Lower lobe of right lung (tissue), 2 donors: ENCODE measurements at regions not wholly inside any gene's neighbourhood (a gene's known extent, or its start where the extent isn't known, plus 50 kb on each side); places are given as distances from the start of the nearest gene placed in this dataset.
A peak's percentile ranks its signal among the peaks of the same experiment; 100 is the strongest.

ENCODE experiments used
- ATAC-seq, 2 donors: fragments of 200-7000 bp; cut with Tn5 transposase; one replicate each; pipeline ENCODE4 v1.9.1; 2020 to 2022; ENCODE audit warnings: mild to moderate bottlenecking in 2 of 2, moderate library complexity in 2 of 2
- DNase-seq: peaks from one replicate; pipeline ENCODE4 v3.0.0-alpha.2; 2020
- H3K27ac ChIP-seq: fragments of 200-600 bp; one replicate; pipeline ENCODE4 v1.8.0; 2022
- H3K27me3 ChIP-seq: fragments of 200-600 bp; one replicate; pipeline ENCODE4 v1.8.0; 2022; ENCODE audit warnings: low read depth
- H3K36me3 ChIP-seq: fragments of 200-600 bp; one replicate; pipeline ENCODE4 v1.8.0; 2022; ENCODE audit warnings: mild to moderate bottlenecking
- H3K4me1 ChIP-seq: fragments of 200-600 bp; one replicate; pipeline ENCODE4 v1.8.0; 2022
- H3K4me3 ChIP-seq: fragments of 200-600 bp; one replicate; pipeline ENCODE4 v1.8.0; 2022; ENCODE audit warnings: mild to moderate bottlenecking
- H3K9me3 ChIP-seq: fragments of 200-600 bp; one replicate; pipeline ENCODE4 v1.8.0; 2022
- intact Hi-C: fragments of 100-400 bp; cut with DNase I; formaldehyde crosslinking; loops from one replicate; pipeline ENCODE4 v1.11.0; 2022
- TF ChIP-seq, protein P1 (sequence below): fragments of 200-600 bp; IDR thresholded peaks from one replicate; pipeline ENCODE4 v1.8.0; 2022; ENCODE audit warnings: antibody characterized with exemption, mild to moderate bottlenecking
- donor health status: DM: no; HTN: yes; CAD: no; lungs with severe emphysema.

DNA sequence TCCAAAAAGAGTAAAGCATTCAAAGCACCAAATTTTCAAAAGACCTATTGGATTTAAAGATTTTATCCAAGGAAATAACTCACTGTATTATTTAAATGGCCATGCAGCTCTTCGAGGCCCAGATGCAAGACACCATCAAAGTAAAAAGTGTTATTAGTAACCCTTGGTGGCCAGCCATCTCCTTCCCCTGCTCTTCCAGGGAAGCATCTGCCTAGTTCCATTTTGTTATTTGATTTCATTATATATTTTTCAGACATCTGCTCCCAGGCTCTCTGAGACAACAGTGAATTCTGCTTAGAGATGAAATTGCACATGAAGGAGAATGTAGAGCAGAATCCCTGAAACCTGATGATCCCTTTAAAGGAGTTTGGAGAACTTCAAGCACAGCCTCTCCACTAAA, 252.3 kb upstream of the TBX18 start:
- no peak overlapping the region for H3K4me3 ChIP-seq
- no peaks in the 10 kb centered on the region for H3K4me1 ChIP-seq
- H3K9me3 ChIP-seq: no peaks in the 10 kb centered on the region
- H3K27ac ChIP-seq: no peak overlapping the region
- no peaks in the 10 kb centered on the region for H3K27me3 ChIP-seq
- intact Hi-C loops: no loop called here
- ATAC-seq: no peak
- no peak for DNase-seq
- TF ChIP-seq, protein P1, sequence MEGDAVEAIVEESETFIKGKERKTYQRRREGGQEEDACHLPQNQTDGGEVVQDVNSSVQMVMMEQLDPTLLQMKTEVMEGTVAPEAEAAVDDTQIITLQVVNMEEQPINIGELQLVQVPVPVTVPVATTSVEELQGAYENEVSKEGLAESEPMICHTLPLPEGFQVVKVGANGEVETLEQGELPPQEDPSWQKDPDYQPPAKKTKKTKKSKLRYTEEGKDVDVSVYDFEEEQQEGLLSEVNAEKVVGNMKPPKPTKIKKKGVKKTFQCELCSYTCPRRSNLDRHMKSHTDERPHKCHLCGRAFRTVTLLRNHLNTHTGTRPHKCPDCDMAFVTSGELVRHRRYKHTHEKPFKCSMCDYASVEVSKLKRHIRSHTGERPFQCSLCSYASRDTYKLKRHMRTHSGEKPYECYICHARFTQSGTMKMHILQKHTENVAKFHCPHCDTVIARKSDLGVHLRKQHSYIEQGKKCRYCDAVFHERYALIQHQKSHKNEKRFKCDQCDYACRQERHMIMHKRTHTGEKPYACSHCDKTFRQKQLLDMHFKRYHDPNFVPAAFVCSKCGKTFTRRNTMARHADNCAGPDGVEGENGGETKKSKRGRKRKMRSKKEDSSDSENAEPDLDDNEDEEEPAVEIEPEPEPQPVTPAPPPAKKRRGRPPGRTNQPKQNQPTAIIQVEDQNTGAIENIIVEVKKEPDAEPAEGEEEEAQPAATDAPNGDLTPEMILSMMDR: no peak
- no peaks in the 10 kb centered on the region for H3K36me3 ChIP-seq

DNA sequence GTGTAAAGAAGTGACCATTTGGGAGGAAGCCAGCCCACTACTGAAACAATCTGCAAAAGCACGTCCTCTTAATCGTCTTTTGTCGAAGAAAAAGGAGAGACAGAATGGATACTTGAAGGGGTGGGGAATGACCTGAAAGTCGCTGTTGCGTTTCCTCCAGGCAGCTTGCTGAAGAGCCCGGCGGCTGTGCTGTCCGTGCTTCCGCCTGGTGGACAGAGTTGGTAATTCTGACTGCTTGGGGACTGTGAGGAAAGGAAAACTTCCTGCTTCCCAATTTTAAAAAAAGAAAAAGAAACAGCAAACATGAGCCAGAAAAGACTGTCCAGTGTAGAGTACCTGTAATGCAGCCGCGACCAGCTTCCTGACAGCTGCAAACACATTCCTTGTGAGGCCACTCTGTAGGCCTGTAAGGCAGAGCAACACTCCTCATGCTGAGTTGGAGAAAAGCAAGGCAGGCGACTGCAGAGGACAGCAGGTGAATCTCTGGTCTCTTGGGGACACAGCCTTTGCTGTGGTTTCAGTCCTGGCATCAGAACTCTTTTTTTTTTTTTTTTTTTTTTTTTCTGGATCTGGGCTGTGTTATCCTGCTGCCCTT, 251.1 kb upstream of the TBX18 start:
- Histone ChIP-seq H3K4me3 (no peak overlapping the region), H3K4me1 (no peaks in the 10 kb centered on the region), H3K27me3 (no peaks in the 10 kb centered on the region), H3K27ac (no peak overlapping the region), H3K9me3 (no peaks in the 10 kb centered on the region), H3K36me3 (no peaks in the 10 kb centered on the region)
- ATAC-seq: peak; percentile 75 to 82
- TF ChIP-seq, protein P1: peak; percentile 63
- intact Hi-C loops: no loop called here
- peak; percentile 60 for DNase-seq

DNA sequence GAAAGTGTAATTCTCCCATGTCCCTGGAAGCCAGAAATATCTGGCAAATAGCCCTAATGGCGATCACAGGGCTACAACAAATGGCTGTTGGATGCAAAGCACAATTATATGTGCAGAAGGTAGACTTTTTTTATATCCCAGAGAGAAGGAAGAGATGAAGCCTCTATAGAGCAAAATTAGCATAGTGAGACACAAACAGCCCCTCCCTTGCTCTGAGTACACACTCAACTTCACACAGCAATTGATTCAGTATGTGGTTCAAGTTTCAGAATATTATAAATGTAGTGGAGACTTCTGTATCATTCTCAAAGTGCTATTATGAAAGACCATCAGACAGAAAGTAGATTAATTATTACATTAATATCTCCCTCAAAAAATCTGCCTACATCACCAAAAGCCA, 246.5 kb upstream of the TBX18 start:
- TF ChIP-seq, protein P1: no peak
- intact Hi-C loops: no loop called here
- no peaks in the 10 kb centered on the region for H3K27me3 ChIP-seq
- H3K4me3 ChIP-seq: no peak overlapping the region
- H3K36me3 ChIP-seq: no peaks in the 10 kb centered on the region
- no peaks in the 10 kb centered on the region for H3K9me3 ChIP-seq
- no peaks in the 10 kb centered on the region for H3K4me1 ChIP-seq
- ATAC-seq: no peak
- H3K27ac ChIP-seq: no peak overlapping the region
- no peak for DNase-seq

DNA sequence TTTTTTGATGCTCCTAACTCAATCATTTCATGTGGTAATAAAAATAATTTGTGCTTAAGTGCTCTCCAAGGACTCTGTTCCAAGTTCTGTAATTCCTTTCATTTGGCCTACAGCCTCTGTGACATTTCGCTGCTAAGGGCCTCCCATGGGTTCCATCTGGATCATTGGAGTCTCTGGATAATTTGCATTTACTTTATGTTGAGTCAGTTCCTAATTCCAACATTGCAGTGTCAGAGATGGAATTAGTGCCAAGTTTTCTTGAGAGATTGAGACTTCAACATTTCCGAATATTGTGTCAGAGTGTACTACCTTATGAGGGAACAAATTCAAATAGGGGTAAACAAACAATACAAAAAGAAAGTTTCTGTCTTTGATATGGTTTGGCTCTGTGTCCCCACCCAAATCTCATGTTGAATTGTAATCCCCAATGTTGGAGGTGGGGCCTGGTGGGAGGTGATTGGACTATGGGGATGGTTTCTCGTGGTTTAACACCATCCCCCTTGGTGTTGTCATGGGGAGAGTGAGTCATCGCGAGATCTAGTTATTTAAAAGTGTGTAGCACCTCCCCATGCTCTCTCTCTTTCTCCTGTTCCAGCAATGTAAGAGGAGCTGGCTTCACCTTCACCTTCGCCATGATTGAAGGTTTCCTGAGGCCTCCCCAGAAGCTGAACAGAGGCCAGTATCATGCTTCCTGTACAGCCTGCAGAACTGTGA, 244.1 kb upstream of the TBX18 start:
- H3K9me3 ChIP-seq: no peaks in the 10 kb centered on the region
- DNase-seq (no peak), ATAC-seq (no peak)
- H3K4me3 ChIP-seq: no peak overlapping the region
- TF ChIP-seq, protein P1: no peak
- intact Hi-C loops: no loop called here
- H3K27ac ChIP-seq: no peak overlapping the region
- no peaks in the 10 kb centered on the region for H3K36me3 ChIP-seq
- no peaks in the 10 kb centered on the region for H3K27me3 ChIP-seq
- H3K4me1 ChIP-seq: no peaks in the 10 kb centered on the region

DNA sequence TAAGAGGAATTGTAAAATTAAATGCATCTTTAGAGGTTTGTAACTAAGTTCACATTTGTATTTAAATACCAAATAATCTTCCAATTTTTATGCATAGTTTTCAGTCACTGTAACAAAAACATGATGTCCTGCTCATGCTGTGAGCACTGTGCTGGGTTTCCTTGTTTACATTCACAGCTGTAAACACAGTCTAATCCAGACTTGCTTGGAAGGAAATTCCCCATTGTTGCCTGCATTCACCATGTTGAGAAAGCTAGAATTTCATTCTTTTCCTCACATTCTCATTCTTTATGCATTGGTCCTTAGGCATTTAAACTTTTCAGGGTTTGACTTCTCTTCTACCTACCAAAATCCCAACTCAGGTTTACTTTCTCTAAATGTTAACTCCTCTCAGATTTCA, 242.0 kb upstream of the TBX18 start:
- Histone ChIP-seq H3K9me3 (no peaks in the 10 kb centered on the region), H3K4me1 (no peaks in the 10 kb centered on the region), H3K27me3 (no peaks in the 10 kb centered on the region), H3K36me3 (no peaks in the 10 kb centered on the region), H3K27ac (no peak overlapping the region), H3K4me3 (no peak overlapping the region)
- ATAC-seq: no peak
- TF ChIP-seq, protein P1: no peak
- intact Hi-C loops: no loop called here
- no peak for DNase-seq
